NCI-H226 (cell line): ENCODE measurements at regions not wholly inside any gene's neighbourhood (a gene's known extent, or its start where the extent isn't known, plus 50 kb on each side); places are given as distances from the start of the nearest gene placed in this dataset.
"Not testable (repeated sequence)": the region's sequence is repeated elsewhere in the genome, so short reads cannot be mapped to it uniquely, and the experiment has no call there.

Experiments
- DNase-seq: peaks from one replicate; pipeline ENCODE4 v3.0.0-alpha.2; 2015

DNA sequence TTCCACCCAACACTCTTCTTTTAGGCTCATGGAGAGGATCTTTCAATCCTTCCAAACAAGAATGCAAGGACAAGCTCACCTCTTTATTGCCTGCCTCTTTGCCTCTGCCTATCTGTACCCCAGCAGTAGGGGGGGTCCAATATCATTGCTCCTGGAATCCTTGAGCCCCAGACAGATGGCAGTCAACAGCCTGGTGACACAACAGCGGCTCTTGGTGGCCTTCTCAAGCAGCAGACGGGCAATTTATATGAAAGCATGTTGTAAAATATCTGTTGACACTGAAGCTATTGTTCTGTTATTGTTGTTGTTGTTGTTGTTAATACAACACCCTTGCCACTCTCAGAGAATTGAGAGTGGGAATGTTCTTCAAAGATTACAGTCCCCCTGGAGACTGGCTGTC is 480.0 kb upstream of the CADM1 start:
- DNase-seq, result no peak

DNA sequence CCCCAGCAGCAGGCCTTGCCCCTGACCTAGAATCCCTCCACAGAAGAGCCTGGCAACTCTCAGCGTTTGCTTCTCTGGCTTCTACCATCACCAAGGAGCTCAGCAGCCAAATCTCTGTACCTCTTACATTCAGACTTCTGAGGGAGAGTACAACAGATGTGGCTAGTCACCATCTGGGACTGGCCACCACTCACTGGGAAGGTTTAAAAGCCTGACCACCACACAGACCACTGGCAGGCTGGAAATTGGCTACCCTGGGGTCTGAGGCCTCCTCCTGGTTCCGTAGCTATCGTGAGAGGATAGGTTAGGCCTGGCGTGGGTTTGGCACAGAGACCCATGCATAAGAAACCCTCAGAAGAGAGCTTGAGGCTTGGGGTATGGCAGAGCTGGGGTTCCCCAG is 478.5 kb upstream of the CADM1 start:
- DNase-seq, result no peak

DNA sequence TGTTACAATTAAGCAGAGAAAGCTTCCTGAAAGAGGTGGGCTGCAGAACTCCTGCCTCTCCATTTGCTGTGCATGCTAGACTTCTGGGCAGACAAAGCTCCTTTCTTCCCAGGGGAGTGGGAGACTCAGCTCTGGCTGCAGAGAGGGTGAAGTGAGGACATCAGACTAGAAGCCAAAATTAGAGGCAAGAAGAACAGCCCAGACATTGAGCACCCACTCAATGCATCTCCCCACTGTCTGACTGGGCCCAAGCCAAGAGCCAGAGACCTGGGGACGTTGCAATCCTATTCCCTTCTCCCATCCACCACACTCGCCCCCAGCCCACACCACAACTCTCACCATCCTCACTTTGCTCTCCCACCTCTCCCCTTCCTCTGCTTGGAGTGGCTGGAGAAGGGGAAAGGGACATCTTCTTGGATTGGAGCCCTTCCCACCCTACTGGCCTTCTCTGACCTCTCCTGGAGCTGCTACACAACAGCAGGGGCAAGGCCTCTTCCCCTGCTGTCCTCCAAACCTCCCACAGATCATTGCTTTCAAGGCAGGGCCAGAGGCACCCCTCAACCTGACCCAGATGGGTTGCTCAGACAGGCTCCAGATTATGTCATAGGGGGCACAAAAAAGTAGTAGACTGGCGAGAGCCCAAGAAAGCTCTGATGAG is 477.7 kb upstream of the CADM1 start:
- no peak for DNase-seq

DNA sequence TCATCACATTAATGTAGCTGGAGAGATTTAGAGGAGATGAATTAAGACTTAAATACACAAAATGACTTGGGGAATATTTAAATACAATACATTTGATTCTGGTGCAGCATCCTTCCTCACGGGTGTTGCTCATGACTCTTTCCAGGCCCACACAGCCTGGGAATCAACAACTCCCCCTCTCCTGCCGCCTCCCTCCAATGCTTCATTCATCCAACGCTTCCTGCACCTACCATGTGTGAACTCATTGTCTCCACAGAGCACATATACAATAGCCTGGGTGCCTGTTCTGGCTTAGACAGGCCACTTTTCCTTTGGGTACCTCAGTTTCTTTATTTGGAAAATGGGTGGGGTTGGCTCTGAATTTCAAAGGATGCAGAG is 476.9 kb upstream of the CADM1 start:
- no peak for DNase-seq

DNA sequence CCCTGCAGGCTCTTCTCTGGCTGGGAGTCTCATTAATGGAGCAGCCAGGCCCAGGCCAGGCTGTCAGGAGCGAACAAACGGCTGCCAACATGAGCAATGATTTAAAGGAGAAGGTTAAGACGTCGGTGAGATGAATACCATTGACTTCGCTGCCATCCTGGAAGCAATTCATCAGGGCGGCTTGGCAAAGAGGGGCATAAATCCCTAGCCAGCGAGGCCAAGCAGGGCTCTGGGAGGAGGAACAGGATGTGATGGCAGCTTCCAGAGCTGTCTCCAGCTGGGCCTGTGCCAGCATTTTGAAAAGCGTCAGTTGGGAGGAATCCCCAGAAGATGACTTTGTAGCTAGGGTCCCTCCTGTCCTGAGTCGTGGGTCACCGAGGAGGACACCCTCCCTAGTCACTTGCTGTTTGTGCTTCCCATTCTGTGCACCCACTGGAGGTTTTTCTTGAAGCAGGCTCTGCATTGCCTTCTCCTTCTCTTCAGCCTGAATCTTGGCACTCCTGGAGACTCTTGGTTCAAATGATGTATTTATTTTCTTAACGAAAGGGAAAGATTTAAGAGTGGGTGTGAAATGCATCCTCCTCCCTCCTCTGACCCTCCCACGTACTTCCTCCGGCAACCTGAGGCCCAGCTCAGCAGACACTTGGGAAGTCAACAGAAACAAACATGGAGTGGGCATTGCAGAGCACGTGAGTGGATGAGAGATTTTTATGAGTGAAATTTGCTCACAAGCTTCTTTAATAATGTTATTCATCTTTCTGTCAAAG is 476.3 kb upstream of the CADM1 start:
- DNase-seq, result no peak

DNA sequence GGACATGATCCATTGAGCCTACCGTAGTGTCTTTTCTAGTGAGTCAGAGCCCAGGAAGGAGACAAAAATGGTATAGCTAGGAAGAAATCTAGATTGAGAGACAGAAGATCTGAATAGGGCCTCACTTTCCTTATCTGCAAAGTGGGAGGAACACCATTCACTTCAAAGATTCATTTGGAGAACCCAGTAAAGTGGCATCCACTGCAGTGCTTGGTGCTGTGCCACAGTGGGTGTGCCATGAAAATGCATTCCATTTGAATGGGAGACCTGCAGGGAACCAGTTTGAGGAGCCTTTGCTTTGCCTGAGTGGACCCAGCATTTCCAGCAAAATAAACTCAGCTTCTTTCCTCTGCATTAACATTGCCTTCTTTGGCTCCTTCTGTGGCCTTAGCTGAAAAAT is 470.5 kb upstream of the CADM1 start:
- DNase-seq, result no peak

DNA sequence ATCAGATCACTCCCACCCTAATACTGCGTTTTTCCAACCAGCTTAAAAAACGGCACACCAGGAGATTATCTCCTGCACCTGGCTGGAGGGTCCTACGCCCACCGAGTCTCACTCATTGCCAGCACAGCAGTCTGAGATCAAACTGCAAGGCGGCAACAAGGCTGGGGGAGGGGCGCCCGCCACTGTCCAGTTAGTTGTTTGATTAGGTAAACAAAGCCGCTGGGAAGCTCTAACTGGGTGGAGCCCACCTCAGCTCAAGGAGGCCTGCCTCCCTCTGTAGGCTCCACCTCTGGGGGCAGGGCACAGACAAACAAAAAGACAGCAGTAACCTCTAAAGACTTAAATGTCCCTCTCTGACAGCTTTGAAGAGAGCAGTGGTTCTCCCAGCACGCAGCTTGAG is 463.0 kb upstream of the CADM1 start:
- not testable (repeated sequence) for DNase-seq

DNA sequence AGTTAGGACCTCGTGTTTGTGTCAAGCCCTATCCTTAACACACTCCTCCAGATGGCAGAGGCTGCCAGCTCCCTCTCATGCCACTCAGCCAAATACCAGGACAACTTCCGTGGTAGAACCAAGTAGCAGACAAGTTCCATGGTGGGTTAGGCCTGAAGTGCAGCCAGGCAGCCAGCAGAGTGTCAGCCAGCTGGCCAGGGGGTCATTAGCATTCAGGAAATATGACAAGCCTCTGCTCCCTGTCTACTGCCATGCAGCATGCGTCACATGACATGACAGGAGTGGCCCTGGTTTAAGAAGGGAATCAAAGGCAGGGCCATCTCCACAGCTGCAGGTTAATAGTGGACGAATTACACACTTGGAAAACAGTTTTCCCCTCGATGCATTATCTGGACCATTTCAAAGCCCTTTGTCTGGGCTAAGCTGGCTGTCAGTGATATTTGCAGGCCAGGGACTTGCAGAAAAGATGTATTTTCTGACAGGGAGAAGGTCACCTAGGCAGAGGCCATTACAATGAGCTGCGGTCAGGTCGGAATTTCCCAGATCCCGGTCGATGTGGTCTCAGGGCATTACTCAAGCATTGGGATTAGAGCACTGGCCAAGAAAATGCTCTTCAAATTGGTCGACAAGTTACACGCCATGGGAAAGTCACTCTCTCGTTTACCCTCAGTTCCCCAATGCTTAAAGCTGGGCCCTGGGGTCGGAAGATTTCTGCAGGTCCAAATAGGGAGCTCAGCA is 461.7 kb upstream of the CADM1 start:
- no peak for DNase-seq

DNA sequence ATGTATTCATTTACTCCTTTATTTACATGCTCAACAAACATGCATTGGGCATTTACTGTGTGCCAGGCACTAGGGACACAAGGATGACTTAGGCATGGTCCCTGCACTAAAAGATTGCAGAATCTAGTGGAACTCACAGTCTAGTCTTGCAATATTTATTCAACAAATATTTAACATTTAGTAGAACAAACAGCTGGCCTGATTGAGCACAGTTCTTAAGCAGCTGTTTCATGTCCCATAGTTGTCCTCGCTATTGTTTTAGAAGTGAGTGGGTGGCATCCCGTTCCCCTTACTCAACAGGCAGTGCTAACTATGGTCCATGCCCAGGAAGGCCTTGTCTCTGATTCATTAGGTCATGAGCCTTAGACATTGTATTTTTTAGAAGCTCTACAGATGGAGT is 459.9 kb upstream of the CADM1 start:
- no peak for DNase-seq

DNA sequence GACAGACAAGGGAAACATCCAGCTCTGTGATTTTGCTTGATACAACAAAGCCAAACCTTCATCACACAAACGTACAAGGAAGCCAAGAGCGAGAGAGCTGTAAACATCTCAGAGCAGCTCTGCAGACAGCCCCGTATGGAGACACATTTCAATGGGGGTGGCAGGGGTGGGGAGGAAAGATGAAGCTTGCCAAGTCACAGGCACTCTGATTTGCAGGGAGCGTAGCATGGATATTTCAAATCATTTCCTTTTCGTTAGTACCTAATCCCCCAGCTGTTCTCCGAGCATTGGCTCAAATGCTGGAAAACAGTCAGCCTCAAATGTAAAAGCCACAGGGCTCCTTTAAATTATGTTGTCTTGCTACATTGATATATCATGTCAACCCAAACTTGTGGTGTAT is 458.9 kb upstream of the CADM1 start:
- DNase-seq, result no peak

DNA sequence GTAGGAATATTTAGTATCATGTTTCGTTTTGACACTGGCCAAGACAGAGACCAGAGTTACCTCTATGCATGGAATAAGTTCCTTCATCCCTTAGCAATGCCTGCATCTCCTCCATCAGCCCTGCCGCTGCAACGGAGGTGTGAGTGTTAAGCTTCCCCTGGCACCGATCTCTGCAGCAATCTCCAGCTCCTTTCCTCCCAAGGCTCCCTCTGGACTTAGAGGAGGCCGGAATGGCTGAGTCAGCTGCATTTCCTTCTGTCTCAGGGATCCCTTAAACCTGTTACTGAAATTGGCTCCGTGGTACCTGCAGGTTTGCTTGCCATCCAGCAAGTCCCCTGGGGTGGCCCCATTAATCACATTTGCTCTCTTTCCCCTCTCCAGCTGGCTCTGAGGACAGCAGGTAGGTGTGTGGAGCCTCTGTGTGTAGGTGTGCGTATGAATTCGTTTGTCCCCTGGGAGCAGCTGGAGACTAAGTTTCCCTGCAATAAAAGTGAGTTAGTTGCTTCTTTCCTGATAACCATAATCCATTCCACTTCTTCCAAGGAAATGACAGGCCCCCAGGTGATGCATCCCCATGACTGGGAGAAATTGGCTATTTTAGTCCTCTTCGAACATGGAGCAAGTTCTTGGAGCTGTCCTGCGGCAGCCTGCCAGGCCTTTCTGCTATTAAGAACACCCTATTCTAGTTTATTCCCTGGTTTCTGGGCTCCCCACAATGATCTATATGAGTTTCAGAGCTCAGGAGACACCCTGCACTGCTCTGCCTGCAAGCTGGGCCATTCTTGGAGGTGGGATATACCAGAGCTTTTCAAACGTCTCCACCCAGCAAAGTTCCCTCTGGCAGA is 457.2 kb upstream of the CADM1 start:
- DNase-seq, result no peak

DNA sequence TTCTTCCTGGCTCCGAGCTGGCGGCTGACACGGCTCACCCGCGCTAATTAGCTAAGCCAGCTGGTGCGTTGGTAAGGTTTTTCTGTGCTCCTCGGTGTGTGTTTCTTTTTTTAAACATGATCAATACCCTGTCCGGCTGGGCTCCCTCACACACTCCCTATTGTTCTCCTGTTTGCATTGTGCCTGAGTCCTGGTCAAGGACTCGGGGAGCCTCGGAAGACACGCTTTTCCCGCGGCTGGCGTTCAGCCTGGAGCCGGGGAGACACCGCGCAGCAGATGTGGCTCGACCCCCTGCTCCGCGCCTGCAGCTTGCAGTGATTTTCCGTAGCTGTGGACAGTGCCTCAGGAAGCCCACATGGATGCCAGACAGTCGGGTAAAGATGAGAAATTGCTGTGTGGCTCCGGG is 454.9 kb upstream of the CADM1 start:
- no peak for DNase-seq

DNA sequence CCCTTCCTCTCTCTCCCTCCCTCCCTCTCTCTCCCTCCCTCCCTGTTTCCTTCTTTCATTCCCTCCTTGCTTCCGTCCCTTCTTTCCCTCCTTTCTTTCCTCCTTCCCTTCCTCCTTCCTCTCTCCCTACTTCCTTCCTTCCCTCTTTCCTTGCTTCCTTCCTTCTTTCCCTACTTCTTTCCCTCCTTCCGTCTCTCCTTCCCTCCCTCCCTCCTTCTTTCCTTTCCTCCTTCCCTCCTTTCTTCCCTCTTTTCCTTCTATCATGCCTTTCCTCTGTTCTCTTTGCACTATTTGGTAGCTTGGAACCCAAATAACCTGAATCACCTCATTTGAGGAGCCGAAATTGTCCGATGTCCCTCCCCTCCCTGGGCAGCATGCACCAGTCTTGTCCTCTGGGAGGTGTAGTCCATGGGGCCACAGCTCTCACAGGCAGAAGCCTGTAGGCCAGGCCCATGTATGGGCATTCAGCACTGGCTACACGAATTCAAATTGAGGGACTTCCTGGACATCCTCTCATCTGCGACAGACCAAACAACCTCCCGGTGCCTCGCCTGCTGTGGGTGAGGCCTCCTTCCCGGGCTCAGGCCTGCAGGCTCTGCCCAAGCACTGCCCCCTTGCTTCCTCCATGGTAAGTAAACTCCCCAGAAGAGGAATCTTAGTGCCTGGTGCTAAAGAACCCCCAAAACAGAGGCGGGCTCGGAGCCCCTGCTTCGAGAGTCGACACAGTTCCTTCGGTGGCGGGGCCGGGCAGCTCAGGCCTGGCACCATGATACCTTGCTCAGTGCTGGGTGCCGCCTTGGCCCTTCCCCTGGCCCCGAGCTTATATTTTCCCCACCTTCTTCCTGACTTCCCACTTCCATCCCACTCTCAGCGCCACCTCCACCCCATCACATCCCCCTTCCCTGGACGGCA is 454.1 kb upstream of the CADM1 start:
- no peak for DNase-seq

DNA sequence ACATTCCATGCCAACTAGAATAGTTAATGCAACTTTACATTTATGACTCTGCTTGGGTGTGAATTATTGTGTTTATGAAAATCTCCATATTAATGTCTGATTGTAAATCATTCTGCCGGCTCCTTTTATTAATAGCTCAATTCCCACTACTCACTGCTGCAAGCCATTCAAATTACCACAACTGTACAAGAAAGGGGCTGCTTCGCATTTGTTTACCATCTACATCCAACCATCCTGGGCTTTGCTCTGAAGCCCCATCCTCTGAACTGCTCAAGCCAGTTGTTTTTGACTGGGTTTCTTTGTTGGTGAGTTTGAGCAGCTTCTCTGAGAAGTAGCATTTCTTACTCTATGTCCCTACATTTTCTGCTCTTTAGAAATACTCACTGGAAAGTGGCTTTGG is 451.6 kb upstream of the CADM1 start:
- DNase-seq, result no peak

DNA sequence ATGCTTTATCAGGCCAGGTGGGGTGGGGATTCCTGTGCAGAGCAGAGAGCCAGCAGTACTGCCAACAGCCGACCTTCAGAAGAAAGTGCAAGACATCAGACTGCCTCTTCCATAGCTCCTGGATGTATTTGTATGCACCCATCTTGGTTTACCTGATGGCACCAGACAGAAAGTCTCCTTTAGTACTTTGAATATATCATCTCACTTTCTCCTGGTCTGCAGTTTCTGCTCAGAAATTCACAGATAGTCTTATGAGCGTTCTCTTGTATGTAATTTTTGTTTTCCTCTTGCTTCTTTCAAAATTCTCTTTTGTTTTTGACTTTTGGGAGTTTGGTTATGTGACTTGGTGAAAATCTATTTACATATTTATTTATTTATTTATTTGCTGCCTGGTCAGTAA is 446.4 kb upstream of the CADM1 start:
- DNase-seq, result no peak

DNA sequence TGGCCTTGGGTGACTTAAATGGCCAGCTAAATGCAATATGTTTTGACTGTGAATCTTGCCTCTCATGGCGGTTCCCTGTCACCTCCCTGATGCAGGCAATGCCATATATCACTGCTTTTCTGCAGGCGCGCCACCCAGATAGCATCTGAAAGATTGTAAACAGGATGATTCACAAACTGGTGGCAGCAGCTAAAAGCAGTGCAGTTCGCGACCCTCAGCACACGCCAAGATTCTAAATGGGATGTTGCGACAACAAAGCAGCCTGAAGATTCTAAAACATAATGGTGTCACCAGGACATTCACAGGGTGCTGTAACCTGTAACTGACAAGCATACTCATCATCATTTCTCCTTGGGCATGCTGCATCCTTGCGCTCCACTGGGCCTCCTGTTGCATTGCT is 440.4 kb upstream of the CADM1 start:
- no peak for DNase-seq

DNA sequence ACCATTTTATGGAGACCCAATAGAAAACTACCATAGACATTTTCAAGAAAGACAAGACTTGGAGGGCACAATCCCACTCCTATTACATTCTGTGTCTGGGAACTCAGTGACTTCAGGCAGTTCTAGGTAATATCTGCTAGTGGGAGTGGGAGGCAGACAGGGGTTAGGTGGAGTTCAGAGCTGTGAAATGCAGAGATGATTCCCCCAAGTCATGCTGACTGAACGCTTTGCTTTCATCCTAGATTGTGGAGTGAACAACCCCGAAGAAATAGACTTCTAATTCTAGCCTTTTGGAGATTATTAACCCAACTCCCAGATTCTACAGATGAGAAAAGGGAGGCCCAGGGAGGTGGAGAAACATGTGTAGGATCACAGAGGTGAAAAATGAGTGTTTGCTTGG is 437.8 kb upstream of the CADM1 start:
- no peak for DNase-seq

DNA sequence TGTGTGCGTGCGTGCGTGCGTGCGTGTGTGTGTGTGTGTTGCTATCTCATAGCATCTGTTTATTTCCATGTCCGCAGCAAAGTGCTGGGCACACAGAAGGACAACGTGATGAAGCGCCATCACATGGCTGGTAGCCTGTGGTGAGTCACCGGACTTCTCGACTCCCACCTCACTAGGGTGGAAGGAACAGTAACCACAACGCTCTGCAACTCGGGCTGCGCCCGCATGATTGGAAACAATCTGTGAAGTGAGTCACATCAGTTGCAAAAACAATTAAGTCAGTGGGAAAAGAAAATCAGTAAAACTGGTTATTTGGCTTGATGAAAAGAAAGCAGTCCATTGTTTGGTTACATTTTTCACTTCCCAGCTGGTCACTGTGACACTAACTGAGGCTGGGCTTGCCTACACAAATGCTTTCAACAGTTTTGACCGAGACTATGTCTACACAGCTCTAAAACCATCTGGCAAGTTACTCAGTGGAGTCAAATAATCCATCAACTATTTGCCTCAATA is 437.3 kb upstream of the CADM1 start:
- no peak for DNase-seq

DNA sequence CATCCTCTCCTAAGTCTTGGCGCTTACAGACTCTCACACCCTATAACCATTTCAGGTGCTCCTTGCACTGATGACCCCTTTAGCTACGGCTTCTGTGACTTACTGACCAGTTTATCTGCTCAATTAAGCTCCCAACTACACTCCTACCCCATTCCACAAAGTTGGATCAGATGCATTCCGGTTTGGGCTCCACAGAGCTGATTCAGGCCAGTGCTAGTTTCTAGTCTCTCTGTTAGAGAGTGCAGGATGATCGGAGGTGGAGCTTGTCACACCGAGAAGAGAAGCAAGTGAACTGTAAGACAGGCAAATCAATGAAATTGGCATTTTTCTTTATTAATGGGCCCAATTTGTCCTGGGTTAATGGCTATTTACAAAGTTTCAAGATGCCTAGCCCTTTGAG is 436.8 kb upstream of the CADM1 start:
- no peak for DNase-seq

DNA sequence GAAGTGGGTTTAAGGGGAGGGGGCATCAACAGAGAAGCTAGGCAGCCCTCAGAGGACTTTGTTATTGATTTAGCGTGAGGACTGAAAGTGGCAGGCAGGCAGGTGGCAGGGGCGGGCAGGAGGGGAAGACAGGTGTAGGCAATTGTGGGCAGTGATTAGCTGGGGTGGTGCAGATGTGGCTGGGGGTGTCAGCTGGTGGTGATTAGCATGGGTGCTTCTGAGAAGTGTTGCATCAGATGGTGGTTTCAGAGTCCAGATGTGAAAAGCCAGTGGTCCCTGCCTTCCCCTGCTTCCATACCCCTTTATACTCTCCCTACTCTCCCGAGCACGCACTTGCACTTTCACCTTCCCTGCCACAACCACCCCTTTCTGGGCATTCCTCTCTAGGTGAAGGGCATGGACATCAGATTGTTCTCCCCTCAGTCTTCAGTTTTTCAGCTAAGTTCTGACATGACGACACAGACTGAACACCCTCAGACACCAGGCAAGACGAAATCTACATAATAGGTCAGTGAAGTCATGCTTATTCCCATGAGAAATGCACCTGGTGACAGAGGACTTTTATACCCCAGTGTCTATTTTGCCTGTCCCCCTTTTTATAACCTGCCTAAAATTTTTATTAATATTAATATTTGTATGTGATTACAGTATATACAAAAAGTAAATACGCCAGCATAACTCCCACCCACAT is 435.7 kb upstream of the CADM1 start:
- DNase-seq, result no peak

DNA sequence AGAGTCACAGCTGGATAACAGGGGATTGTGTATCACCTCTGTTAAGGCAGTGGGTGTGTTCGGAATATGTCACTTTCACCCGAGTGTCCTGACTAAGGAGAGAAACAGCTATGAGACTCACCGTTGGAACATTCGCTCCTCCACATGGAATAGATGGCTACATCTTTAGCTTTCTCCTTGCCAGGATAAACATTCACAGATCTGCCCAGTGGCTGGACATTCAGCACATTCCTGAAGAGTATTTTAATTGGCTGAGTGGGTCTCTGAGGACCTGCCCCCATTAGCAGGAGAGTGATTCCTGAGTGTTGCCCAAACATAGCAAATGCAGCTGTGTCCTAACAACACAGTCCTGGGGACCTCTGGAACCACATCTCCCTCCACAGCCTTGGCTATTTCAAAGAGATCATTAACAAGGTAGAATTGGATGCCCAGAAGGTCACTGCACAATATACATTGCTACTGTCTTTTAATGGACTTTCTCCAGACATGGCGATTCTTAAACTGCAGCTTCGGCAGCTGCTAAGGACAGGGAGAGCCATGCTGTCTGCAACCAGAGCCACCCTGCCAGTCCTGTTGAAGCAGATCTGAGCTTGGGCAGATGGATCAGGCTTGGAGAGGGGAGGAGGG is 435.0 kb upstream of the CADM1 start:
- DNase-seq, result no peak
